ENCODE measurements at regions not wholly inside any gene's neighbourhood (a gene's known extent, or its start where the extent isn't known, plus 50 kb on each side); places are given as distances from the start of the nearest gene placed in this dataset.
A peak's percentile ranks its signal among the peaks of the same experiment; 100 is the strongest.

DNA sequence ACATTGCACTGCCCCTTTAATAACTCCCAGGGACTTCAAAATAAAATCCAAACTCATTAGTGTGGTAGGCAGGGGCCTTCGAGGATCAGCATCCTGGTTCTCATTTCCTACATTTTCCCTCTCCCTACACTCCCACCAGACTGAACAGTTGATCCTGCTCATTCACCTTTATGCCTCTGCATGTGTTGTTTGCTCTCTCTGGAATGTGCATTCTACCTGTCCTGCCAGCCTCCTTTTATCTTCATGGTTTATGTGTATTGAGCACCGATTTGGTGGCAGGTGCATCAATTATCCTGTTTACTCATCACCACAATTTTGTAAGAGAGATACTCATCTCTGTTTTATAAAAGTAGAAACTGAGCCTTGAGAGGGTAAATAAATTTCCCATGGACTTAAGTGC lies 125.0 kb downstream of the ADSS2 start:
- Histone ChIP-seq H3K27ac (no peak overlapping the region), H3K4me1 (replicated peaks; ENCODE audit: insufficient read depth) (peaks cover 47% of the 10 kb centered on the region), H3K27me3 (ENCODE audit: insufficient read depth, low read depth) (no peaks in the 10 kb centered on the region), H3K4me3 (no peak overlapping the region), H3K9me3 (ENCODE audit: insufficient read depth, low read depth) (peaks cover 4% of the 10 kb centered on the region; the same call in 1 of the 2 replicates), H3K36me3 (ENCODE audit: low read depth) (no peaks in the 10 kb centered on the region), H3K79me2 (ENCODE audit: low read depth) (no peaks in the 10 kb centered on the region), H4K20me1 (ENCODE audit: insufficient read depth) (no peaks in the 10 kb centered on the region), H3F3A (ENCODE audit: insufficient read depth, low read depth) (peaks cover 22% of the 10 kb centered on the region), H2AFZ (no peak overlapping the region), H3K4me2 (no peak overlapping the region), H3K9me2 (ENCODE audit: insufficient read depth) (peaks cover 4% of the 10 kb centered on the region; the same call in 1 of the 2 replicates)
- POLR2A ChIA-PET (ENCODE audit: unreplicated experiment) = interaction anchor here (0.6 kb wide), 1 partner anchor 35 kb away, joined by 5 read pairs; no protein-coding TSS in a partner anchor
- DNase-seq = peak in 1 of 2 experiments; percentile 38
- TF ChIP-seq EZH2 (IDR thresholded peaks at IDR 0.05; ENCODE audit: low read depth) = no peak
- TF ChIP-seq, protein P1, sequence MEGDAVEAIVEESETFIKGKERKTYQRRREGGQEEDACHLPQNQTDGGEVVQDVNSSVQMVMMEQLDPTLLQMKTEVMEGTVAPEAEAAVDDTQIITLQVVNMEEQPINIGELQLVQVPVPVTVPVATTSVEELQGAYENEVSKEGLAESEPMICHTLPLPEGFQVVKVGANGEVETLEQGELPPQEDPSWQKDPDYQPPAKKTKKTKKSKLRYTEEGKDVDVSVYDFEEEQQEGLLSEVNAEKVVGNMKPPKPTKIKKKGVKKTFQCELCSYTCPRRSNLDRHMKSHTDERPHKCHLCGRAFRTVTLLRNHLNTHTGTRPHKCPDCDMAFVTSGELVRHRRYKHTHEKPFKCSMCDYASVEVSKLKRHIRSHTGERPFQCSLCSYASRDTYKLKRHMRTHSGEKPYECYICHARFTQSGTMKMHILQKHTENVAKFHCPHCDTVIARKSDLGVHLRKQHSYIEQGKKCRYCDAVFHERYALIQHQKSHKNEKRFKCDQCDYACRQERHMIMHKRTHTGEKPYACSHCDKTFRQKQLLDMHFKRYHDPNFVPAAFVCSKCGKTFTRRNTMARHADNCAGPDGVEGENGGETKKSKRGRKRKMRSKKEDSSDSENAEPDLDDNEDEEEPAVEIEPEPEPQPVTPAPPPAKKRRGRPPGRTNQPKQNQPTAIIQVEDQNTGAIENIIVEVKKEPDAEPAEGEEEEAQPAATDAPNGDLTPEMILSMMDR (conservative IDR thresholded peaks at IDR 0.05) = no peak
- CTCF ChIA-PET = no interaction called here
- BruUV-seq (replicated peaks) = no TSS peak
- intact Hi-C loops (cut with micrococcal nuclease; ENCODE audit: unreplicated experiment) = no loop called here

DNA sequence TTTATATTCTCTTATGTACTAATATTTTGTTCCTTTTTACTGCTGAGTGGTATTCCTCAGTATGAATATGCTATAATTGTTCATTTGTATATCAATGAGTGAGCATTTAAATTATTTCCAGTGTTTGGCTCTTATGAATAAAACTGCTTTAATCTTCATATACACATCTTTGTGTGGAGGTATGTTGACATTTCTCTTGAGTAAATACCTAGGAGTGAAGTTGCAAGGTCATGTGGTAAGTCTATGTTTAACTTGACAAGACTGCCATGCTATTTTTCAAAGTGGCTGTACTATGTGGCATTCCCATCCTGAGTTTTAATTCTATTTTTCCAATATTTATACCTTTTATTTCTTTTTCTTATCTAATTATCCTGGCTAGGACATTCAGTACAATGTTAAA lies 124.2 kb downstream of the ADSS2 start:
- peaks cover 39% of the 10 kb centered on the region for H3K4me1 ChIP-seq (replicated peaks; ENCODE audit: insufficient read depth)
- no peak for TF ChIP-seq EZH2 (IDR thresholded peaks at IDR 0.05; ENCODE audit: low read depth)
- TF ChIP-seq, protein P1 (conservative IDR thresholded peaks at IDR 0.05) = no peak
- CTCF ChIA-PET = no interaction called here
- BruUV-seq (replicated peaks) = no TSS peak
- no peaks in the 10 kb centered on the region for H3K36me3 ChIP-seq (ENCODE audit: low read depth)
- no peak for DNase-seq
- H3F3A ChIP-seq (ENCODE audit: insufficient read depth, low read depth) = peaks cover 14% of the 10 kb centered on the region
- no peaks in the 10 kb centered on the region for H3K27me3 ChIP-seq (ENCODE audit: insufficient read depth, low read depth)
- intact Hi-C loops (cut with micrococcal nuclease; ENCODE audit: unreplicated experiment) = no loop called here
- no peak overlapping the region for H3K4me3 ChIP-seq
- peaks cover 4% of the 10 kb centered on the region; the same call in 1 of the 2 replicates for H3K9me2 ChIP-seq (ENCODE audit: insufficient read depth)
- H3K27ac ChIP-seq = no peak overlapping the region
- no peak overlapping the region for H3K4me2 ChIP-seq
- no peaks in the 10 kb centered on the region for H3K9me3 ChIP-seq (ENCODE audit: insufficient read depth, low read depth)
- no peaks in the 10 kb centered on the region for H3K79me2 ChIP-seq (ENCODE audit: low read depth)
- H2AFZ ChIP-seq = no peak overlapping the region
- H4K20me1 ChIP-seq (ENCODE audit: insufficient read depth) = no peaks in the 10 kb centered on the region
- POLR2A ChIA-PET (ENCODE audit: unreplicated experiment) = no interaction called here

DNA sequence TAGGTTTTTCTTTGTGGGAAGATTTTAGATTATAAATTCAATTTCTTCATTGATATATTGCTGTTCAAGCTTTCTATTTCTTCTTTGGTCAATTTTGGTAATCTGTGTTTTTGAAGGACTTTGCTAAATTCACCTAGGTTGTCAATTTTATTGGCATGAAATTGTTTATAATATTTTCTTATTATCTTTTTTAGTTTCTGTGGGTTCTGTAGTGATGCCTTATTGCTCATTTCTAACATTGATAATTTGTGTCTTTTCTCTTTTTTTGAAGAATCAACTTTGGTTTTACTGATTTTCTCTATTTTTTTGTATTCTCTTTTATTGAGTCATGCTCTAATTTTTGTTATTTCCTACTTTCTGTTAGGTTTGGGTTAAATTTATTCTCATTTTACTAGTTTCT lies 123.2 kb downstream of the ADSS2 start:
- Histone ChIP-seq H3K4me3 (no peak overlapping the region), H3K4me1 (replicated peaks; ENCODE audit: insufficient read depth) (peaks cover 35% of the 10 kb centered on the region), H3K27ac (no peak overlapping the region), H3K27me3 (ENCODE audit: insufficient read depth, low read depth) (no peaks in the 10 kb centered on the region), H3K79me2 (ENCODE audit: low read depth) (no peaks in the 10 kb centered on the region), H3K36me3 (ENCODE audit: low read depth) (no peaks in the 10 kb centered on the region), H3K4me2 (no peak overlapping the region), H2AFZ (no peak overlapping the region), H3F3A (ENCODE audit: insufficient read depth, low read depth) (peaks cover 6% of the 10 kb centered on the region; the same call in 1 of the 2 replicates), H3K9me3 (ENCODE audit: insufficient read depth, low read depth) (no peaks in the 10 kb centered on the region), H4K20me1 (ENCODE audit: insufficient read depth) (no peaks in the 10 kb centered on the region), H3K9me2 (ENCODE audit: insufficient read depth) (peaks cover 4% of the 10 kb centered on the region; the same call in 1 of the 2 replicates)
- ChIA-PET CTCF (no interaction called here), POLR2A (ENCODE audit: unreplicated experiment) (no interaction called here)
- TF ChIP-seq, protein P1 (conservative IDR thresholded peaks at IDR 0.05) = no peak
- no peak for TF ChIP-seq EZH2 (IDR thresholded peaks at IDR 0.05; ENCODE audit: low read depth)
- intact Hi-C loops (cut with micrococcal nuclease; ENCODE audit: unreplicated experiment) = no loop called here
- DNase-seq = no peak
- no TSS peak for BruUV-seq (replicated peaks)

All from PC-9 (cell line).